ENCODE measurements at regions not wholly inside any gene's neighbourhood (a gene's known extent, or its start where the extent isn't known, plus 50 kb on each side); places are given as distances from the start of the nearest gene placed in this dataset.

GRCh38 chr13:53494406-53494805 lies 465.8 kb downstream of the OLFM4 start:
- H3K9ac ChIP-seq (ENCODE audit: extremely low read depth, insufficient read length, low read length): no peak overlapping the region
- Mint-ChIP-seq H3K27me3 (ENCODE audit: low read depth) (no peaks in the 10 kb centered on the region), H3K27ac (no peak overlapping the region), H3K4me1 (no peaks in the 10 kb centered on the region), H3K9me3 (no peaks in the 10 kb centered on the region), H3K36me3 (ENCODE audit: insufficient read depth in 1 of 3, low read depth in 3 of 3) (no peaks in the 10 kb centered on the region), H3K4me3 (no peak overlapping the region)
- H3K14ac ChIP-seq (ENCODE audit: insufficient read depth, low read length): no peak overlapping the region
- no peak overlapping the region for H3K18ac ChIP-seq (ENCODE audit: insufficient read length, low read depth, low read length)
- no peak overlapping the region for H2AK5ac ChIP-seq (ENCODE audit: insufficient read length, low read length)
- H3K27me3 ChIP-seq (ENCODE audit: insufficient read depth, low read length): no peaks in the 10 kb centered on the region
- H3K23me2 ChIP-seq (ENCODE audit: insufficient read length, low read depth, low read length, poor library complexity, severe bottlenecking): no peaks in the 10 kb centered on the region
- no peaks in the 10 kb centered on the region for H3K79me1 ChIP-seq (ENCODE audit: insufficient read depth, low read depth, low read length, poor library complexity, severe bottlenecking)
- H4K5ac ChIP-seq (ENCODE audit: insufficient read length, low read depth, low read length): no peak overlapping the region
- H2AFZ ChIP-seq (ENCODE audit: low read length): no peak overlapping the region
- no peaks in the 10 kb centered on the region for H3K9me3 ChIP-seq (ENCODE audit: control insufficient read depth, low read depth, low read length)
- H2BK120ac ChIP-seq (ENCODE audit: low read depth, low read length, poor library complexity, severe bottlenecking): no peak overlapping the region
- WGBS (ENCODE audit: extremely low coverage, insufficient read length, low lambda C conversion rate): no CpG with 5 or more reads among the region's 2 CpGs
- H3K27ac ChIP-seq (ENCODE audit: insufficient read length, low read depth, low read length): no peak overlapping the region
- H4K8ac ChIP-seq (replicated peaks; ENCODE audit: insufficient read length, low read depth, low read length): no peak overlapping the region
- no peaks in the 10 kb centered on the region for H3K79me2 ChIP-seq (ENCODE audit: insufficient read depth, low read length)
- H4K91ac ChIP-seq (ENCODE audit: insufficient read length, low read depth, low read length): no peak overlapping the region
- no peaks in the 10 kb centered on the region for H3K4me1 ChIP-seq (ENCODE audit: insufficient read depth, low read length)
- H2BK5ac ChIP-seq (ENCODE audit: insufficient read length, low read length): no peak overlapping the region
- H3K23ac ChIP-seq (ENCODE audit: insufficient read length, low read depth, low read length): no peak overlapping the region
- H2BK20ac ChIP-seq (ENCODE audit: low read depth, low read length, poor library complexity, severe bottlenecking): no peak overlapping the region
- DNase-seq: no peak
- H3T11ph ChIP-seq (ENCODE audit: low read length): no peak overlapping the region
- H3K4me2 ChIP-seq (ENCODE audit: insufficient read depth, insufficient read length, low read length): no peak overlapping the region
- no peaks in the 10 kb centered on the region for H4K20me1 ChIP-seq (ENCODE audit: control insufficient read depth, insufficient read depth, insufficient read length)
- no peak for TF ChIP-seq CTCF (conservative IDR thresholded peaks at IDR 0.05)
- H3K4ac ChIP-seq (ENCODE audit: low read depth, low read length): no peak overlapping the region
- H2BK12ac ChIP-seq (ENCODE audit: insufficient read length, low read depth, low read length): no peak overlapping the region
- no peak overlapping the region for H3K56ac ChIP-seq (ENCODE audit: insufficient read length, low read depth, low read length)
- H2BK15ac ChIP-seq (ENCODE audit: low read depth, low read length): no peak overlapping the region

Data from H9 (cell line).